NCI-H460 (cell line): ENCODE measurements at regions not wholly inside any gene's neighbourhood (a gene's known extent, or its start where the extent isn't known, plus 50 kb on each side); places are given as distances from the start of the nearest gene placed in this dataset.
"Not testable (repeated sequence)": the region's sequence is repeated elsewhere in the genome, so short reads cannot be mapped to it uniquely, and the experiment has no call there.

Experiments
- DNase-seq: peaks from one replicate; pipeline ENCODE4 v3.0.0-alpha.2; 2016; ENCODE audit warnings: low read depth; ENCODE audit errors: extremely low read depth

- DNase-seq, result no peak
These were observed 114.0 kb downstream of the SLC38A4 start for GRCh38 chr12:46711756-46712155.

- no peak for DNase-seq
These were observed 115.6 kb downstream of the SLC38A4 start for GRCh38 chr12:46710125-46710743.

- no peak for DNase-seq
These were observed 123.0 kb downstream of the SLC38A4 start for GRCh38 chr12:46702581-46703344.

GRCh38 chr12:46701356-46701755, 124.4 kb downstream of the SLC38A4 start:
- no peak for DNase-seq

- DNase-seq, result no peak
These were observed 125.8 kb downstream of the SLC38A4 start for GRCh38 chr12:46699986-46700385.

- DNase-seq, result no peak
These were observed 127.8 kb downstream of the SLC38A4 start for GRCh38 chr12:46698003-46698402.

- DNase-seq, result no peak
These were observed 132.3 kb downstream of the SLC38A4 start for GRCh38 chr12:46693518-46693917.

- no peak for DNase-seq
These were observed 132.8 kb downstream of the SLC38A4 start for GRCh38 chr12:46693034-46693433.

- DNase-seq, result no peak
These were observed 133.2 kb downstream of the SLC38A4 start for GRCh38 chr12:46692606-46693005.

- DNase-seq, result no peak
These were observed 139.4 kb downstream of the SLC38A4 start for GRCh38 chr12:46686267-46686942.

- DNase-seq, result not testable (repeated sequence)
These were observed 141.6 kb downstream of the SLC38A4 start for GRCh38 chr12:46684243-46684642.

- no peak for DNase-seq
These were observed 143.6 kb downstream of the SLC38A4 start for GRCh38 chr12:46682148-46682547.

GRCh38 chr12:46680506-46680905, 145.3 kb downstream of the SLC38A4 start:
- no peak for DNase-seq

GRCh38 chr12:46679754-46680153, 146.0 kb downstream of the SLC38A4 start:
- DNase-seq, result no peak

- no peak for DNase-seq
These were observed 147.4 kb downstream of the SLC38A4 start for GRCh38 chr12:46678426-46678825.

GRCh38 chr12:46677749-46678148, 148.0 kb downstream of the SLC38A4 start:
- DNase-seq, result peak; percentile 61

- no peak for DNase-seq
These were observed 148.8 kb downstream of the SLC38A4 start for GRCh38 chr12:46676797-46677520.

GRCh38 chr12:46676396-46676795, 149.4 kb downstream of the SLC38A4 start:
- no peak for DNase-seq

GRCh38 chr12:46675736-46676135, 150.1 kb downstream of the SLC38A4 start:
- peak; percentile 36 for DNase-seq

GRCh38 chr12:46674800-46675199, 151.0 kb downstream of the SLC38A4 start:
- DNase-seq, result no peak

GRCh38 chr12:46674129-46674528, 151.7 kb downstream of the SLC38A4 start:
- no peak for DNase-seq
